IMR-90 (cell line): ENCODE measurements at regions not wholly inside any gene's neighbourhood (a gene's known extent, or its start where the extent isn't known, plus 50 kb on each side); places are given as distances from the start of the nearest gene placed in this dataset.

Experiments used
- ATAC-seq: fragments of 200-7000 bp; cut with Tn5 transposase; 2 replicates; pipeline ENCODE4 v1.9.1; 2020; ENCODE audit warnings: low read depth, mild to moderate bottlenecking, moderate library complexity
- BruUV-seq: library from RNA; stranded (reverse); fragments of 400-500 nt; replicated peaks from 2 replicates; lab custom pipeline; 2021; lab: Mats Ljungman, UMichigan
- CTCF ChIA-PET: fragments of 300-600 bp; formaldehyde crosslinking; extraction: SDS; loops from one replicate; lab custom pipeline; 2021; ENCODE audit warnings: antibody characterized with exemption; lab: Yijun Ruan, JAX
- POLR2A ChIA-PET: fragments of 300-600 bp; sonication (Branson Sonifier 250); formaldehyde crosslinking; loops from one replicate; lab custom pipeline; 2022; ENCODE audit warnings: antibody characterized with exemption; ENCODE audit not compliant: unreplicated experiment; lab: Charles Lee
- DNase-seq: peaks from one replicate; pipeline ENCODE4 v3.0.0; 2013
- H2AFZ ChIP-seq: replicated peaks from 2 replicates; pipeline ENCODE3; 2013; ENCODE audit warnings: low read length, mild to moderate bottlenecking; ENCODE audit not compliant: poor library complexity
- H2AK5ac ChIP-seq: 2 replicates; pipeline ENCODE4 v1.6.1; 2013; ENCODE audit warnings: low read depth, low read length, inconsistent platforms
- H2AK9ac ChIP-seq: replicated peaks from 2 replicates; pipeline ENCODE3; 2013; ENCODE audit warnings: mild to moderate bottlenecking, low read depth, low read length, moderate library complexity; ENCODE audit not compliant: poor library complexity
- H2BK120ac ChIP-seq: 2 replicates; pipeline ENCODE4 v1.6.1; 2013; ENCODE audit warnings: low read depth, low read length, inconsistent platforms
- H2BK15ac ChIP-seq: 3 replicates; pipeline ENCODE4 v1.6.1; 2013; ENCODE audit warnings: low read depth, low read length, inconsistent platforms
- H2BK20ac ChIP-seq: 2 replicates; pipeline ENCODE4 v1.6.1; 2013; ENCODE audit warnings: low read depth, mild to moderate bottlenecking, inconsistent platforms, low read length, moderate library complexity
- H2BK5ac ChIP-seq: 2 replicates; pipeline ENCODE4 v1.6.1; 2013; ENCODE audit warnings: mild to moderate bottlenecking, low read depth, low read length, inconsistent platforms; ENCODE audit not compliant: poor library complexity, severe bottlenecking
- H3K14ac ChIP-seq: replicated peaks from 2 replicates; pipeline ENCODE4 v1.6.1; 2013; ENCODE audit warnings: low read depth, low read length, inconsistent platforms
- H3K18ac ChIP-seq: 2 replicates; pipeline ENCODE4 v1.6.1; 2013; ENCODE audit warnings: low read depth, low read length, control low read depth
- H3K23ac ChIP-seq: 2 replicates; pipeline ENCODE4 v1.6.1; 2013; ENCODE audit warnings: low read depth, low read length, inconsistent platforms
- H3K27ac ChIP-seq: 2 replicates; pipeline ENCODE4 v1.5.1; 2013; ENCODE audit warnings: mild to moderate bottlenecking, control low read depth, low read length; ENCODE audit not compliant: insufficient read depth
- H3K27me3 ChIP-seq: 2 replicates; pipeline ENCODE4 v1.6.1; 2013; ENCODE audit warnings: low read length; ENCODE audit not compliant: control insufficient read depth, insufficient read depth
- H3K36me3 ChIP-seq: 2 replicates; pipeline ENCODE4 v1.6.1; 2013; ENCODE audit warnings: low read length, mixed read lengths; ENCODE audit not compliant: control insufficient read depth, insufficient read depth
- H3K4ac ChIP-seq: 2 replicates; pipeline ENCODE4 v1.6.1; 2013; ENCODE audit warnings: low read depth, low read length, inconsistent platforms
- H3K4me1 ChIP-seq: 2 replicates; pipeline ENCODE4 v1.6.1; 2013; ENCODE audit warnings: low read length, mixed read lengths; ENCODE audit not compliant: control insufficient read depth, insufficient read depth
- H3K4me2 ChIP-seq: 2 replicates; pipeline ENCODE4 v1.6.1; 2013; ENCODE audit warnings: low read depth, mild to moderate bottlenecking, control low read depth, low read length, moderate library complexity
- H3K4me3 ChIP-seq: 2 replicates; pipeline ENCODE4 v1.5.1; 2013; ENCODE audit warnings: low read depth, mild to moderate bottlenecking, control low read depth, low read length, moderate library complexity; ENCODE audit not compliant: insufficient read depth
- H3K56ac ChIP-seq: 2 replicates; pipeline ENCODE4 v1.6.1; 2013; ENCODE audit warnings: low read length, inconsistent platforms; ENCODE audit not compliant: insufficient read depth; ENCODE audit errors: extremely low read depth
- H3K79me1 ChIP-seq, 2 experiments: 2 replicates each; pipeline ENCODE4 v1.6.1; 2013; ENCODE audit warnings: low read length in 2 of 2, inconsistent platforms in 1 of 2, low read depth in 1 of 2
- H3K9ac ChIP-seq: 2 replicates; pipeline ENCODE4 v1.6.1; 2013; ENCODE audit warnings: low read depth, low read length, control low read depth
- H3K9me1 ChIP-seq: 2 replicates; pipeline ENCODE4 v1.6.1; 2013; ENCODE audit warnings: low read length, inconsistent platforms; ENCODE audit not compliant: insufficient read depth
- H3K9me3 ChIP-seq: 2 replicates; pipeline ENCODE4 v1.6.1; 2013; ENCODE audit warnings: low read length; ENCODE audit not compliant: control insufficient read depth, insufficient read depth
- H4K20me1 ChIP-seq: 2 replicates; pipeline ENCODE4 v1.6.1; 2013; ENCODE audit warnings: low read length, inconsistent platforms; ENCODE audit not compliant: insufficient read depth
- H4K5ac ChIP-seq: 2 replicates; pipeline ENCODE4 v1.6.1; 2013; ENCODE audit warnings: mild to moderate bottlenecking, low read depth, low read length, control low read depth
- H4K8ac ChIP-seq, 2 experiments: 2 replicates each; pipeline ENCODE4 v1.6.1; 2013; ENCODE audit warnings: low read depth in 2 of 2, low read length in 2 of 2, control low read depth in 1 of 2, inconsistent platforms in 1 of 2
- H4K91ac ChIP-seq: 2 replicates; pipeline ENCODE4 v1.6.1; 2013; ENCODE audit warnings: low read depth, low read length, inconsistent platforms; ENCODE audit not compliant: insufficient read depth
- FOS ChIP-seq: fragments of 150-350 bp; IDR thresholded peaks from 2 replicates; pipeline ENCODE4 v1.6.1; 2016; ENCODE audit warnings: low read depth, low read length
- USF2 ChIP-seq: fragments of 150-350 bp; IDR thresholded peaks from 2 replicates; pipeline ENCODE4 v1.6.1; 2017; ENCODE audit warnings: mild to moderate bottlenecking, antibody characterized with exemption, low read length, low read depth
- WGBS, 2 experiments: methylation state at CpG; one replicate each; pipeline versions ENCODE4 v1.1.5 to v1.1.7; 2013; ENCODE audit warnings: missing lambda C conversion rate in 2 of 2; ENCODE audit not compliant: insufficient read length in 1 of 2; ENCODE audit errors: extremely low coverage in 2 of 2; 5-methylcytosine and 5-hydroxymethylcytosine counted together
- dilution Hi-C: fragments of 300-500 bp; cut with HindIII; formaldehyde crosslinking; loops from one replicate; pipeline ENCODE4 v1.14.3; 2018; ENCODE audit warnings: low sequenced_read_pairs; ENCODE audit not compliant: unreplicated experiment
- in situ Hi-C: fragments of 300-500 bp; cut with MboI; formaldehyde crosslinking; loops from 3 replicates; pipeline ENCODE4 v1.14.3; 2019; ENCODE audit warnings: low sequenced_read_pairs, inconsistent platforms, mixed read lengths
- intact Hi-C: fragments of 100-400 bp; cut with micrococcal nuclease; formaldehyde crosslinking; loops from 2 replicates; pipeline ENCODE4 v1.10.0; 2022

DNA sequence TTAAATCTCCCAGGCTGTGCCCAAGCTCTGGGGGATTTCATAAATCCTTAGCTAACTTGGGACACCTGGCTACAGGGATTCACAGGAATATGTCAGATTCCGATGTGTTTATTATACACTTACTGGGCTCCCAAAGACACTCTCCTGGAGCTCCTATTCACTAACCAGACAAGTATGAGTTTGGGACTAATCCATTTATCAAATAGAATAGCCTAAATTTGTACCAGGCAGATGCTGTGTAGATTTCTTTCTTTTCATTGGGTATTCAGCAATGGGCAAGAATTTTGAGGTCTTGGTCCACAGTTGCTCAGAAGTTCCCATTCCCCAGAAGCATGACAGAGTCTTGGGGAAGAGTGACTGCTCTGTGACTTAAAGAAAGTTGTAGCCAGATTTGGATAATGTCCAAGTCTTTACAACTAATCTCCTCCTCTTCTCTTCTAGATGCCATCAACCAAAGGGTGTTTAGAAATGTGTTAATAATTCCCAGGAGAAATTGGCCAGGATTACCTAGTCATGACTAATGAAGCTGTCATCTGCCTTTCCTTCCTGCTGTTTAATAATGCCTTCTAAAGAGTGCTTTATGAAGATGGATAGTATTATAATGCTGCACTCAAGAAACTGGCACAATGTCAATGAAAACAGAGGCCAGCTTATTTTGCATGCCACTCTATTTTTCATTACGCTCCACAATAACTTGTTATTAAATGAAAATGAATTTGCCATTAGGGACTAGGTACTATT, 120.9 kb downstream of the CHIC2 start:
- Histone ChIP-seq H3K23ac (no peak overlapping the region), H3K56ac (no peak overlapping the region), H3K9me3 (no peaks in the 10 kb centered on the region; the same call in 1 of the 2 replicates), H3K4me1 (peaks cover 3% of the 10 kb centered on the region; the same call in 1 of the 2 replicates), H3K27me3 (no peaks in the 10 kb centered on the region), H3K4ac (0 out of 2 replicates have a peak overlapping the region, but pooled peaks have one; percentile 16), H3K4me3 (no peak overlapping the region), H2BK120ac (no peak overlapping the region; the same call in 1 of the 2 replicates), H3K36me3 (no peaks in the 10 kb centered on the region), H2AK9ac (no peak overlapping the region), H3K4me2 (peak overlapping the region; percentile 24; the same call in 1 of the 2 replicates), H2AK5ac (no peak overlapping the region), H3K9me1 (no peaks in the 10 kb centered on the region), H3K79me1 (no peaks in the 10 kb centered on the region), H2AFZ (no peak overlapping the region), H3K27ac (no peak overlapping the region), H3K18ac (no peak overlapping the region), H4K5ac (no peak overlapping the region), H3K14ac (no peak overlapping the region), H2BK15ac (no peak overlapping the region; the same call in 2 of the 3 replicates), H4K91ac (no peak overlapping the region), H4K8ac (no peak overlapping the region), H4K20me1 (no peaks in the 10 kb centered on the region), H2BK5ac (peak overlapping the region; percentile 15), H3K9ac (no peak overlapping the region), H2BK20ac (no peak overlapping the region)
- DNase-seq (peak; percentile 69), ATAC-seq (peak; percentile 59)
- CTCF ChIA-PET = interaction anchor here (0.6 to 0.7 kb wide), 2 partner anchors 286 to 1413 kb away, joined by 3 read pairs; partner anchors contain the start of gene PDGFRA
- in situ Hi-C loops (no loop called here), dilution Hi-C loops (no loop called here), intact Hi-C loops (no loop called here)
- WGBS, 2 experiments = no CpG with 5 or more reads among the region's 2 CpGs
- TF ChIP-seq FOS (0 out of 2 replicates have a peak, but pooled peaks have one; percentile 6), USF2 (no peak)
- POLR2A ChIA-PET = no interaction called here
- no TSS peak for BruUV-seq
